Astrocyte (in vitro differentiated cells and primary cell): ENCODE measurements at regions not wholly inside any gene's neighbourhood (a gene's known extent, or its start where the extent isn't known, plus 50 kb on each side); places are given as distances from the start of the nearest gene placed in this dataset.

Experiments used
- CTCF ChIP-seq: IDR thresholded peaks from 2 replicates; pipeline ENCODE4 v1.5.1; 2011; ENCODE audit warnings: low read depth, mild to moderate bottlenecking, inconsistent platforms, low read length, moderate library complexity; ENCODE audit not compliant: insufficient read depth
- EZH2 ChIP-seq: IDR thresholded peaks from 2 replicates; pipeline ENCODE4 v1.6.1; 2012; ENCODE audit warnings: mild to moderate bottlenecking, low read length, inconsistent platforms; ENCODE audit not compliant: insufficient read depth

GRCh38 chr20:40436011-40436410, 253.0 kb downstream of the MAFB start:
- TF ChIP-seq CTCF, result no peak
- TF ChIP-seq EZH2, result no peak
